ENCODE measurements at regions not wholly inside any gene's neighbourhood (a gene's known extent, or its start where the extent isn't known, plus 50 kb on each side); places are given as distances from the start of the nearest gene placed in this dataset.

GRCh38 chr4:136241221-136241986 is 1290.9 kb downstream of the PCDH18 start:
- TF ChIP-seq CTCF (IDR thresholded peaks at IDR 0.05; ENCODE audit: insufficient read depth, low read length) (no peak), POLR2AphosphoS5 (IDR thresholded peaks at IDR 0.05; ENCODE audit: low read depth) (no peak)

Measured in HL-60 (cell line).